GM12878 (cell line): ENCODE measurements at regions not wholly inside any gene's neighbourhood (a gene's known extent, or its start where the extent isn't known, plus 50 kb on each side); places are given as distances from the start of the nearest gene placed in this dataset.

Source experiments
- CBX5 ChIP-seq: sonication (generic); IDR thresholded peaks from 2 replicates; pipeline ENCODE4 v1.6.1; 2016; ENCODE audit warnings: low read depth, moderate library complexity, mild to moderate bottlenecking, inconsistent platforms
- EED ChIP-seq: sonication (generic); IDR thresholded peaks from 2 replicates; pipeline ENCODE4 v1.6.1; 2016; ENCODE audit warnings: antibody characterized with exemption, low read depth
- GATAD2B ChIP-seq: fragments of 450-650 bp; conservative IDR thresholded peaks from 2 replicates; pipeline ENCODE4 v1.6.1; 2017; ENCODE audit warnings: low read depth, mild to moderate bottlenecking, moderate library complexity
- HSF1 ChIP-seq: fragments of 150-350 bp; IDR thresholded peaks from 2 replicates; pipeline ENCODE4 v1.6.1; 2014; ENCODE audit warnings: mild to moderate bottlenecking, low read depth, low read length
- IRF3 ChIP-seq: fragments of 450-650 bp; IDR thresholded peaks from 2 replicates; pipeline ENCODE4 v1.6.1; 2014; ENCODE audit warnings: mild to moderate bottlenecking
- PAX8 ChIP-seq: fragments of 450-650 bp; IDR thresholded peaks from 2 replicates; pipeline ENCODE4 v1.6.1; 2017; ENCODE audit warnings: mild to moderate bottlenecking, moderate library complexity
- RFX5 ChIP-seq: IDR thresholded peaks from 2 replicates; pipeline ENCODE4 v1.6.1; 2011; ENCODE audit warnings: low read depth, low read length, improper control_type of control experiment
- SIN3A ChIP-seq: IDR thresholded peaks from 2 replicates; pipeline ENCODE4 v1.6.1; 2012; ENCODE audit warnings: low read depth, low read length, improper control_type of control experiment
- USF2 ChIP-seq: IDR thresholded peaks from 2 replicates; pipeline ENCODE4 v1.6.1; 2011; ENCODE audit warnings: low read depth, low read length, improper control_type of control experiment, borderline replicate concordance
- ZNF592 ChIP-seq: fragments of 450-650 bp; IDR thresholded peaks from 2 replicates; pipeline ENCODE4 v1.6.1; 2017; ENCODE audit warnings: mild to moderate bottlenecking, moderate library complexity

GRCh38 chr15:87661454-87662355 lies 594.8 kb downstream of the NTRK3 start (continued):
- no peak for TF ChIP-seq HSF1
- TF ChIP-seq RFX5 = no peak
- no peak for TF ChIP-seq PAX8
- TF ChIP-seq EED = no peak
- TF ChIP-seq IRF3 = no peak
- TF ChIP-seq USF2 = no peak
- TF ChIP-seq SIN3A = no peak
- TF ChIP-seq CBX5 = no peak
- no peak for TF ChIP-seq ZNF592
- no peak for TF ChIP-seq GATAD2B
